ENCODE measurements at regions not wholly inside any gene's neighbourhood (a gene's known extent, or its start where the extent isn't known, plus 50 kb on each side); places are given as distances from the start of the nearest gene placed in this dataset.

GRCh38 chr2:223141606-223142005 lies 89.6 kb downstream of the KCNE4 start:
- Mint-ChIP-seq H3K4me1 (ENCODE audit: low read depth) (no peaks in the 10 kb centered on the region), H3K27me3 (ENCODE audit: insufficient read depth) (peaks cover 1% of the 10 kb centered on the region), H3K27ac (no peak overlapping the region), H3K36me3 (ENCODE audit: low read depth) (no peaks in the 10 kb centered on the region), H3K9me3 (no peaks in the 10 kb centered on the region), H3K4me3 (no peak overlapping the region)
- no peak for DNase-seq
- TF ChIP-seq, protein P1, sequence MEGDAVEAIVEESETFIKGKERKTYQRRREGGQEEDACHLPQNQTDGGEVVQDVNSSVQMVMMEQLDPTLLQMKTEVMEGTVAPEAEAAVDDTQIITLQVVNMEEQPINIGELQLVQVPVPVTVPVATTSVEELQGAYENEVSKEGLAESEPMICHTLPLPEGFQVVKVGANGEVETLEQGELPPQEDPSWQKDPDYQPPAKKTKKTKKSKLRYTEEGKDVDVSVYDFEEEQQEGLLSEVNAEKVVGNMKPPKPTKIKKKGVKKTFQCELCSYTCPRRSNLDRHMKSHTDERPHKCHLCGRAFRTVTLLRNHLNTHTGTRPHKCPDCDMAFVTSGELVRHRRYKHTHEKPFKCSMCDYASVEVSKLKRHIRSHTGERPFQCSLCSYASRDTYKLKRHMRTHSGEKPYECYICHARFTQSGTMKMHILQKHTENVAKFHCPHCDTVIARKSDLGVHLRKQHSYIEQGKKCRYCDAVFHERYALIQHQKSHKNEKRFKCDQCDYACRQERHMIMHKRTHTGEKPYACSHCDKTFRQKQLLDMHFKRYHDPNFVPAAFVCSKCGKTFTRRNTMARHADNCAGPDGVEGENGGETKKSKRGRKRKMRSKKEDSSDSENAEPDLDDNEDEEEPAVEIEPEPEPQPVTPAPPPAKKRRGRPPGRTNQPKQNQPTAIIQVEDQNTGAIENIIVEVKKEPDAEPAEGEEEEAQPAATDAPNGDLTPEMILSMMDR (IDR thresholded peaks at IDR 0.05): no peak

DNA sequence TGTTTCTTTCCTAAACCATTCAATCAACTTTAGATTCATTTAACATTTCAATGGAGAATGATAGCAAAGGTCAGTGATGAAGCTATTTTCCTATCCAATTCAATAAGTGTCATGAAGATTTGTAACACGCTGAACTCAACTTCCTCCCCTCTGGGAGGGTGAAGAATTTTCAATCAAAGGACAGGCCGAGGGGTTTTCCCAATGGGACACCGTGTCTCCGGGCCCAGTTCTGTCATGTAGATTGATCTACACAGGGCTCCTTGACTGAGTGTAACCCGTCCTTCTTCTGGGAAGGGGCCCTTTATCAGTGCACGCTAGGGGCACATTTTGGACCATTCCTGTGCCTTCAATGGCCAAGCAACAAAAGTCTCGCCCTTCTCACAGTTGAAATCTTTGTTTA lies 90.1 kb downstream of the KCNE4 start:
- Mint-ChIP-seq H3K9me3 (no peaks in the 10 kb centered on the region), H3K36me3 (ENCODE audit: low read depth) (no peaks in the 10 kb centered on the region), H3K27ac (no peak overlapping the region), H3K27me3 (ENCODE audit: insufficient read depth) (peaks cover 1% of the 10 kb centered on the region), H3K4me3 (no peak overlapping the region), H3K4me1 (ENCODE audit: low read depth) (no peaks in the 10 kb centered on the region)
- DNase-seq: no peak
- TF ChIP-seq, protein P1 (IDR thresholded peaks at IDR 0.05): no peak

DNA sequence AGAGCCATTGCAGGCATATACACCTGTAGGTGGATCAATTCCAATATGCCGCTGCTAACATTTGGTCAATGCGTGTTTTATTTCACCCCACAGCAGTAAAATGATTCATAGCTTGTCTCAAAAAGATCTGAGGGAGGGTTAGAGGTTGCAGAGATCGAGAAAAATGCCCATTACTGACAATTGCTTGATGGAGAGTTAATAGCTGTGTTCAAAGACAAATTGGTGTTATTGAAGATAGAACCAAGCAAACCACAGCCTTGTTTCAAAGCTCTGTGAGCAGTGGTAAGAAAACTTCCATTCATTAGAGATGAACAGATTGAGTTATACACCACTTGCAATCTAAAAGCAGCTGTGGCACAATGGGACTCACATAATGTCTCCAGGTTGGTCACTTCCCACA lies 95.4 kb downstream of the KCNE4 start:
- no peak for DNase-seq

GRCh38 chr2:223148516-223148915 lies 96.5 kb downstream of the KCNE4 start:
- Mint-ChIP-seq H3K4me1 (ENCODE audit: low read depth) (no peaks in the 10 kb centered on the region), H3K4me3 (no peak overlapping the region), H3K9me3 (0 out of 2 replicates have a peak, but pooled peaks cover 4% of the 10 kb centered on the region), H3K36me3 (ENCODE audit: low read depth) (no peaks in the 10 kb centered on the region), H3K27me3 (ENCODE audit: insufficient read depth) (peaks cover 3% of the 10 kb centered on the region), H3K27ac (no peak overlapping the region)
- DNase-seq: no peak
- TF ChIP-seq, protein P1 (IDR thresholded peaks at IDR 0.05): no peak

More for the DNA sequence above, 95.4 kb downstream of the KCNE4 start:
- Mint-ChIP-seq H3K27ac (no peak overlapping the region), H3K36me3 (ENCODE audit: low read depth) (no peaks in the 10 kb centered on the region), H3K4me1 (ENCODE audit: low read depth) (no peaks in the 10 kb centered on the region), H3K4me3 (no peak overlapping the region), H3K27me3 (ENCODE audit: insufficient read depth) (peaks cover 3% of the 10 kb centered on the region), H3K9me3 (0 out of 2 replicates have a peak, but pooled peaks cover 4% of the 10 kb centered on the region)
- TF ChIP-seq, protein P1 (IDR thresholded peaks at IDR 0.05): no peak

- TF ChIP-seq, protein P1 (IDR thresholded peaks at IDR 0.05): no peak
Observed at GRCh38 chr2:223155956-223156355, 104.0 kb downstream of the KCNE4 start.

More at GRCh38 chr2:223155956-223156355, 104.0 kb downstream of the KCNE4 start:
- H3K4me1 Mint-ChIP-seq (ENCODE audit: low read depth): no peaks in the 10 kb centered on the region
- H3K36me3 Mint-ChIP-seq (ENCODE audit: low read depth): no peaks in the 10 kb centered on the region
- DNase-seq: no peak
- H3K27me3 Mint-ChIP-seq (ENCODE audit: insufficient read depth): peaks cover 8% of the 10 kb centered on the region
- H3K9me3 Mint-ChIP-seq: no peaks in the 10 kb centered on the region
- H3K4me3 Mint-ChIP-seq: no peak overlapping the region
- H3K27ac Mint-ChIP-seq: no peak overlapping the region

All from HFFc6 (cell line).